Hepatocyte (in vitro differentiated cells): ENCODE measurements at regions not wholly inside any gene's neighbourhood (a gene's known extent, or its start where the extent isn't known, plus 50 kb on each side); places are given as distances from the start of the nearest gene placed in this dataset.

Experiments used
- DNase-seq: peaks from one replicate; pipeline ENCODE4 v3.0.0-alpha.2; 2016; ENCODE audit warnings: low spot score
- H2AFZ ChIP-seq: fragments of 200-600 bp; sonication (generic); 2 replicates; pipeline ENCODE4 v1.6.0; 2016; ENCODE audit warnings: antibody characterized with exemption, mild to moderate bottlenecking
- H3K27ac ChIP-seq: fragments of 200-600 bp; sonication (generic); 2 replicates; pipeline ENCODE4 v1.5.1; 2016; ENCODE audit warnings: mild to moderate bottlenecking
- H3K27me3 ChIP-seq: fragments of 200-600 bp; sonication (generic); 2 replicates; pipeline ENCODE4 v1.6.1; 2016
- H3K36me3 ChIP-seq: fragments of 200-600 bp; sonication (generic); replicated peaks from 2 replicates; pipeline ENCODE4 v1.5.1; 2016; ENCODE audit warnings: low read depth; ENCODE audit not compliant: insufficient read depth
- H3K4me1 ChIP-seq: fragments of 200-600 bp; sonication (generic); 2 replicates; pipeline ENCODE4 v1.5.1; 2016; ENCODE audit warnings: mild to moderate bottlenecking, moderate library complexity; ENCODE audit not compliant: insufficient read depth
- H3K4me2 ChIP-seq: fragments of 200-600 bp; sonication (generic); 2 replicates; pipeline ENCODE4 v1.6.0; 2016
- H3K4me3 ChIP-seq: fragments of 200-600 bp; sonication (generic); 2 replicates; pipeline ENCODE4 v1.5.1; 2016; ENCODE audit warnings: mild to moderate bottlenecking
- H3K79me2 ChIP-seq: fragments of 200-600 bp; sonication (generic); 2 replicates; pipeline ENCODE4 v1.6.0; 2017; ENCODE audit warnings: mild to moderate bottlenecking
- H3K9me2 ChIP-seq: fragments of 200-600 bp; sonication (generic); replicated peaks from 2 replicates; pipeline ENCODE4 v1.6.0; 2017; ENCODE audit warnings: mild to moderate bottlenecking; ENCODE audit not compliant: insufficient read depth
- H3K9me3 ChIP-seq: fragments of 200-600 bp; sonication (generic); 2 replicates; pipeline ENCODE4 v1.5.1; 2016; ENCODE audit warnings: low read depth, mild to moderate bottlenecking
- H4K20me1 ChIP-seq: fragments of 200-600 bp; sonication (generic); 2 replicates; pipeline ENCODE4 v1.6.0; 2016; ENCODE audit warnings: mild to moderate bottlenecking; ENCODE audit not compliant: insufficient read depth, poor library complexity, severe bottlenecking
- CTCF ChIP-seq: fragments of 200-600 bp; sonication (generic); IDR thresholded peaks from 2 replicates; pipeline ENCODE4 v1.5.1; 2016; ENCODE audit warnings: antibody characterized with exemption, mild to moderate bottlenecking; ENCODE audit not compliant: poor library complexity
- EZH2 ChIP-seq: fragments of 200-600 bp; sonication (generic); IDR thresholded peaks from 2 replicates; pipeline ENCODE4 v1.6.1; 2016; ENCODE audit warnings: antibody characterized with exemption, mild to moderate bottlenecking, borderline replicate concordance
- EZH2phosphoT487 ChIP-seq: fragments of 200-600 bp; sonication (generic); IDR thresholded peaks from one replicate; pipeline ENCODE4 v1.6.1; 2018; ENCODE audit warnings: antibody characterized with exemption, mild to moderate bottlenecking, low read depth, moderate library complexity; ENCODE audit not compliant: unreplicated experiment, severe bottlenecking
- WGBS: methylation state at CpG from one replicate; pipeline ENCODE4 v1.1.6; 2016; ENCODE audit warnings: low lambda C conversion rate; ENCODE audit errors: missing lambda C conversion rate; 5-methylcytosine and 5-hydroxymethylcytosine counted together

GRCh38 chr3:35012214-35012613, 627.1 kb upstream of the ARPP21 start:
- TF ChIP-seq EZH2 (no peak), EZH2phosphoT487 (no peak), CTCF (no peak)
- Histone ChIP-seq H3K27ac (no peak overlapping the region), H3K36me3 (no peaks in the 10 kb centered on the region), H2AFZ (no peak overlapping the region), H4K20me1 (no peaks in the 10 kb centered on the region), H3K4me2 (no peak overlapping the region), H3K4me3 (no peak overlapping the region), H3K9me3 (no peaks in the 10 kb centered on the region), H3K27me3 (no peaks in the 10 kb centered on the region), H3K4me1 (no peaks in the 10 kb centered on the region), H3K79me2 (no peaks in the 10 kb centered on the region), H3K9me2 (no peaks in the 10 kb centered on the region)
- WGBS: 73% methylated on average over 1 of the region's 1 CpG
- DNase-seq: no peak

- 92% methylated on average over 2 of the region's 2 CpGs for WGBS
- no peak for TF ChIP-seq EZH2phosphoT487
- TF ChIP-seq EZH2: no peak
- TF ChIP-seq CTCF: no peak
- no peaks in the 10 kb centered on the region for H4K20me1 ChIP-seq
- no peaks in the 10 kb centered on the region for H3K9me2 ChIP-seq
- H2AFZ ChIP-seq: no peak overlapping the region
- H3K27ac ChIP-seq: no peak overlapping the region
- DNase-seq: no peak
- H3K27me3 ChIP-seq: no peaks in the 10 kb centered on the region
- H3K4me2 ChIP-seq: no peak overlapping the region
- no peaks in the 10 kb centered on the region for H3K36me3 ChIP-seq
- H3K4me1 ChIP-seq: no peaks in the 10 kb centered on the region
- no peaks in the 10 kb centered on the region for H3K79me2 ChIP-seq
- H3K9me3 ChIP-seq: no peaks in the 10 kb centered on the region
- H3K4me3 ChIP-seq: no peak overlapping the region
Observed at GRCh38 chr3:35028157-35028556, 611.2 kb upstream of the ARPP21 start.

DNA sequence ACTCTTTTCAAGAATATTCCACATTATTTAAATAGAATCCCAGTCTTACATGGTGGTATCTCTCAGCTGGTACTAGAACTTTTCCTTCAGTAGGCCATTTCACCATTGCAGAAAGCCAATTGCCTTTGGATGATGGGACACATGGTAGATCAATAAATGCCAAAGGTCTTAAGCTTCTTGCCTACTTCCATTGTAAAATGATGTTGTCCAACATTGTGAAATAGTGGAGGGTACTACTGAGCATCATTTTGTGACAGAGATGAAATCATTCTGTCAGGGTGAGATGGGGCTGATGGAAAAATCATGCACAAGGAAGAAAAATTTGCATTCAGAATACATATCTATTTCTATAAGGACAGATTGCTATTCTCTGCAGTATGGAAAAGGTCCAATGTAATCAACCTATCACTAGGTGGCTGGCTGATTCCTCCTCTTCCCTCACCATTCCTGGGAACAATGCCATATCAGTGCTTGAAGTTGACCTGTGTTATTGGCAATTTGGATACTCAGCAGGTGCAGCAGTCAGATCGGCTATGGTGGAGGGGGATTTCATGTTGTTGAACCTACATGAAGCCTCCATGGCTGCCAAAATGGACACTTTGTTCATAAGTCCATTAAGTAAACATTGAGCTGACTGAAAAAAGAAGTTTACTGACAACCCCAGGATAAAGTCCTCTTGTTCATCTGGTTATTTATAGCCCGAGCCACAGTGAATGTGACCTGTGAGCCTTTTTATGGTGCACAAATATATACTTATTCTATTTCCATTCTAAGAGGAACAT, 596.9 kb upstream of the ARPP21 start:
- peak; percentile 29 for DNase-seq
- Histone ChIP-seq H3K9me2 (no peaks in the 10 kb centered on the region), H3K27me3 (no peaks in the 10 kb centered on the region), H3K4me2 (peak overlapping the region; percentile 18), H3K79me2 (no peaks in the 10 kb centered on the region), H2AFZ (no peak overlapping the region), H4K20me1 (no peaks in the 10 kb centered on the region), H3K36me3 (no peaks in the 10 kb centered on the region), H3K27ac (peak overlapping the region; percentile 56), H3K9me3 (no peaks in the 10 kb centered on the region), H3K4me3 (no peak overlapping the region), H3K4me1 (peaks cover 8% of the 10 kb centered on the region)
- 67% methylated on average over 2 of the region's 2 CpGs for WGBS
- TF ChIP-seq CTCF (no peak), EZH2phosphoT487 (no peak), EZH2 (no peak)
